ENCODE measurements at regions not wholly inside any gene's neighbourhood (a gene's known extent, or its start where the extent isn't known, plus 50 kb on each side); places are given as distances from the start of the nearest gene placed in this dataset.

GRCh38 chr1:221290669-221291068 lies 411.4 kb downstream of the HLX start:
- TF ChIP-seq, protein P1, sequence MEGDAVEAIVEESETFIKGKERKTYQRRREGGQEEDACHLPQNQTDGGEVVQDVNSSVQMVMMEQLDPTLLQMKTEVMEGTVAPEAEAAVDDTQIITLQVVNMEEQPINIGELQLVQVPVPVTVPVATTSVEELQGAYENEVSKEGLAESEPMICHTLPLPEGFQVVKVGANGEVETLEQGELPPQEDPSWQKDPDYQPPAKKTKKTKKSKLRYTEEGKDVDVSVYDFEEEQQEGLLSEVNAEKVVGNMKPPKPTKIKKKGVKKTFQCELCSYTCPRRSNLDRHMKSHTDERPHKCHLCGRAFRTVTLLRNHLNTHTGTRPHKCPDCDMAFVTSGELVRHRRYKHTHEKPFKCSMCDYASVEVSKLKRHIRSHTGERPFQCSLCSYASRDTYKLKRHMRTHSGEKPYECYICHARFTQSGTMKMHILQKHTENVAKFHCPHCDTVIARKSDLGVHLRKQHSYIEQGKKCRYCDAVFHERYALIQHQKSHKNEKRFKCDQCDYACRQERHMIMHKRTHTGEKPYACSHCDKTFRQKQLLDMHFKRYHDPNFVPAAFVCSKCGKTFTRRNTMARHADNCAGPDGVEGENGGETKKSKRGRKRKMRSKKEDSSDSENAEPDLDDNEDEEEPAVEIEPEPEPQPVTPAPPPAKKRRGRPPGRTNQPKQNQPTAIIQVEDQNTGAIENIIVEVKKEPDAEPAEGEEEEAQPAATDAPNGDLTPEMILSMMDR (IDR thresholded peaks at IDR 0.05; ENCODE audit: insufficient read depth, low read depth, low read length) = no peak
- no peak for DNase-seq (ENCODE audit: low read depth)

DNA sequence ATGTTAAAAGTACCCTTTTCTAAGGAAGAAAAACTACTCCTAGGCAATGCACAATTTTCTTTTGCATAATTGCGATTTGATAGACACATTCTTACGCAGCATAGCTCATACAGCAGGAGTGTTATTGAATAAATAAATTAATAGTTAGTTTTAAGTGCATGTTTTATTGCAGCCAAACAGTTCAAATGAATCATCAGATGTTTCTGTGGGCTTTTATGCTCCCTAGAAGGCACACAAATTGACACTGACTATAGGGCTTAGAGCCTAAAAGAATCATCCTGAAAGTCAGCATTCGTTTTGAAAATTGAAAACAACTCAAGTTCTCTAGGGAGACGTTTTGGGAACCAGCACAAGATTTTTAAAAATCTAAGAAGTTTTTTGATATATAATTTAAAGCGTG lies 411.9 kb downstream of the HLX start:
- no peak for DNase-seq (ENCODE audit: low read depth)
- no peak overlapping the region for H3K4me3 ChIP-seq (ENCODE audit: low read depth, low read length)
- TF ChIP-seq, protein P1 (IDR thresholded peaks at IDR 0.05; ENCODE audit: insufficient read depth, low read depth, low read length) = no peak

More at GRCh38 chr1:221290669-221291068, 411.4 kb downstream of the HLX start:
- H3K4me3 ChIP-seq (ENCODE audit: low read depth, low read length) = no peak overlapping the region

DNA sequence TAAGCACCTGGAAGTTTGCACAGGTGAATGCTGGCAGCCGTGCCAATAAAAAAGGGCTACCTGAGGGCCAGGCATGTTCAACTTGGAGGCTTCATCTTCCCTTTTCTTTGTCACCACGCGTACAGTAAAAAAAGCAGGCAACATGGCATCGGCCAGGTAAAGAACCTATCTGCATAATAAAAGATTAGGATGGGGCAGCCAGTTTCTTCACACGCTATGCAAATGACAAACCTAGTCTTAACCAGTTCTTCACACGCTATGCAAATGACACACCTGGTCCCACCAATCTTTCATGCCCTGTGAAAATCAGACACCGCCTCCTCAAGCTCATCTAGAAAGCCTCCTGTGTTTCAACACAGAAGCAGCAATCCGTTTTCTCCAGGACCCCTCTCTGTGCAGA lies 413.4 kb downstream of the HLX start:
- DNase-seq (ENCODE audit: low read depth) = no peak
- TF ChIP-seq, protein P1 (IDR thresholded peaks at IDR 0.05; ENCODE audit: insufficient read depth, low read depth, low read length) = no peak
- H3K4me3 ChIP-seq (ENCODE audit: low read depth, low read length) = no peak overlapping the region

- TF ChIP-seq, protein P1 (IDR thresholded peaks at IDR 0.05; ENCODE audit: insufficient read depth, low read depth, low read length) = no peak
- H3K4me3 ChIP-seq (ENCODE audit: low read depth, low read length) = no peak overlapping the region
- peak; percentile 55 for DNase-seq (ENCODE audit: low read depth)
Observed at GRCh38 chr1:221294242-221294641, 415.0 kb downstream of the HLX start.

DNA sequence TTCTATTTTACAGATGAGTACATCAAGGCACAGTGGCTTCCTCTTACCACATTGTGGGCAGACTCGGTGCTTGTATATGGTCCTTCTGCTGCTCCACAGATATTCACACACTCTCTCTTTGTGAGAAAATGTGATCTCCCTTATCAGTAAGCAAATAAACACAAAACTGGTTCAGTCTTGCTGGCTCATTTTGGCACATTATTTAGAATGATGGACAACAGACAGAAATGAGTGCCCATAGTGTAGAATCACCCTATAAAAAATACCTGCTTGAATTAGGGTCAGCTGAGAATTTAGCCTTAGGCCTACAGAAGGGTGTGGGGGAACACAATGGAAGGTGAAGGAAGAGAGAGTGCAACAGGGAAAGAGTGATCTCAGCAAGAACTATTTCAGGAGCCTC lies 423.1 kb downstream of the HLX start:
- TF ChIP-seq, protein P1 (IDR thresholded peaks at IDR 0.05; ENCODE audit: insufficient read depth, low read depth, low read length) = no peak
- H3K4me3 ChIP-seq (ENCODE audit: low read depth, low read length) = no peak overlapping the region
- no peak for DNase-seq (ENCODE audit: low read depth)

DNA sequence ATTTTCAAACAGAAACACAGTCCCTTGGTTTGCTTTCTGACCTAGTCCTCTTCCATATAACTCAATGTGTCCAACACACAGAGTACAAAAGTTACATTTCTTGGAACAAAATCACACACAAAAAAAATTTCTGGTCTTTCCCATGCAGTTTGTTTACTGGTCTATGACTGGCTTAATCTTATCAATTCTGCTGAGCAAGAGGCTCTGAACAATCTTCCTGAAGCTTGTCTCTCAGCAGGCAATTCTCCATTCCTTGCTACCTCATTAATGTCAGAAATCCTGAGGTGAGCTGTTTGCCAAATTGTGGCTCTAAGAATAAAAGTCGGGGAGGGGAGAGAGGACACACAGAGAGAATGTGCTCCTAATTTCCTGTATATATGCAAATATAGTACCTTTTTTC lies 423.6 kb downstream of the HLX start:
- H3K4me3 ChIP-seq (ENCODE audit: low read depth, low read length) = no peak overlapping the region
- no peak for DNase-seq (ENCODE audit: low read depth)
- TF ChIP-seq, protein P1 (IDR thresholded peaks at IDR 0.05; ENCODE audit: insufficient read depth, low read depth, low read length) = no peak

DNA sequence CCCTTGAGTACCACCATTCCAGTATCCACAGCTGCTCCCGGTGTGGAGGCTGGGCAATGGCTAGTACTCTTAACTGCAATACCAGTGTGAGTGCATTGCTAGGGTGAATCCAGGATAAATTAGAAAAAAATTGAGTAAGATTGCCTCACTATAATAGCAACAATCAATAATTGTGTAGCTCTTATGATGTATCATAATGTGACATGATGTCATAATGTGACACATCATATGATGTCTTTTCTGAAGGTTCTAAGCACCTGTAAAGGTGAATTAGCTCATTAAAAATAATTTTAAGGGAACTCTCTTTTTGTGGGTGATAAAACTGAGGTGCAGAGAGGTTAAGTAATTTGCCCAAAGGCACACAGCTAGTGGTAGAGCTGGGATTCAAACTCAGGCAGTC lies 424.4 kb downstream of the HLX start:
- no peak for DNase-seq (ENCODE audit: low read depth)
- no peak overlapping the region for H3K4me3 ChIP-seq (ENCODE audit: low read depth, low read length)
- TF ChIP-seq, protein P1 (IDR thresholded peaks at IDR 0.05; ENCODE audit: insufficient read depth, low read depth, low read length) = no peak
